Neural cell (in vitro differentiated cells): ENCODE measurements at regions not wholly inside any gene's neighbourhood (a gene's known extent, or its start where the extent isn't known, plus 50 kb on each side); places are given as distances from the start of the nearest gene placed in this dataset.

Source experiments
- H2AFZ ChIP-seq: fragments of 200-600, 300-800 bp; sonication (generic), shearing (Covaris generic); 2 replicates; pipeline ENCODE4 v1.6.0; 2014; ENCODE audit warnings: low read depth, mild to moderate bottlenecking, antibody characterized with exemption, low read length, moderate library complexity
- H3F3A ChIP-seq: fragments of 200-600 bp; shearing (Covaris generic); 2 replicates; pipeline ENCODE4 v1.6.1; 2016; ENCODE audit warnings: mild to moderate bottlenecking, moderate library complexity, mixed read lengths, antibody characterized with exemption, low read length; ENCODE audit not compliant: insufficient read depth, poor library complexity, severe bottlenecking
- H3K27ac ChIP-seq: fragments of 200-600, 300-800 bp; sonication (generic), shearing (Covaris generic); 2 replicates; pipeline ENCODE4 v1.5.1; 2014; ENCODE audit warnings: mild to moderate bottlenecking, low read length, moderate library complexity
- H3K27me3 ChIP-seq: fragments of 300-800, 200-600 bp; sonication (generic), shearing (Covaris generic); 2 replicates; pipeline ENCODE4 v1.6.0; 2014; ENCODE audit warnings: mild to moderate bottlenecking, low read depth, low read length, moderate library complexity; ENCODE audit not compliant: insufficient read depth
- H3K36me3 ChIP-seq: fragments of 300-800, 200-600 bp; sonication (generic), shearing (Covaris generic); 2 replicates; pipeline ENCODE4 v1.5.1; 2014; ENCODE audit warnings: mild to moderate bottlenecking, antibody characterized with exemption, low read length, moderate library complexity; ENCODE audit not compliant: insufficient read depth
- H3K4me2 ChIP-seq: fragments of 300-800, 200-600 bp; sonication (generic), shearing (Covaris generic); 2 replicates; pipeline ENCODE4 v1.6.0; 2014; ENCODE audit warnings: mild to moderate bottlenecking, low read length
- H3K4me3 ChIP-seq: fragments of 300-800, 200-600 bp; sonication (generic), shearing (Covaris generic); 2 replicates; pipeline ENCODE4 v1.5.1; 2014; ENCODE audit warnings: mild to moderate bottlenecking, low read length, moderate library complexity
- H3K79me2 ChIP-seq: fragments of 200-600 bp; shearing (Covaris generic); replicated peaks from 2 replicates; pipeline ENCODE4 v1.6.0; 2014; ENCODE audit warnings: mild to moderate bottlenecking, low read length, moderate library complexity; ENCODE audit not compliant: insufficient read depth
- H3K9ac ChIP-seq: fragments of 300-800, 200-600 bp; sonication (generic), shearing (Covaris generic); 2 replicates; pipeline ENCODE4 v1.6.1; 2016; ENCODE audit warnings: mild to moderate bottlenecking, low read length, mixed read lengths
- H3K9me2 ChIP-seq: fragments of 200-600 bp; shearing (Covaris generic); 2 replicates; pipeline ENCODE4 v1.6.1; 2016; ENCODE audit warnings: mild to moderate bottlenecking, low read length, mixed read lengths; ENCODE audit not compliant: insufficient read depth
- H3K9me3 ChIP-seq: fragments of 200-600, 300-800 bp; sonication (generic), shearing (Covaris generic); 2 replicates; pipeline ENCODE4 v1.6.1; 2016; ENCODE audit warnings: mild to moderate bottlenecking, mixed run types, low read length, moderate library complexity, mixed read lengths
- H4K20me1 ChIP-seq: fragments of 200-600 bp; shearing (Covaris generic); 2 replicates; pipeline ENCODE4 v1.6.1; 2016; ENCODE audit warnings: mild to moderate bottlenecking, mixed run types; ENCODE audit not compliant: insufficient read depth
- CTCF ChIP-seq: fragments of 450-650 bp; IDR thresholded peaks from 2 replicates; pipeline ENCODE4 v1.5.1; 2014; ENCODE audit warnings: antibody characterized with exemption, mild to moderate bottlenecking, moderate library complexity; ENCODE audit not compliant: poor library complexity, severe bottlenecking
- EP300 ChIP-seq: fragments of 450-650 bp; conservative IDR thresholded peaks from 2 replicates; pipeline ENCODE4 v1.6.1; 2014; ENCODE audit warnings: antibody characterized with exemption, mild to moderate bottlenecking, moderate library complexity; ENCODE audit not compliant: poor library complexity, severe bottlenecking
- EZH2 ChIP-seq: fragments of 200-600, 300-800 bp; shearing (Covaris generic), sonication (generic); IDR thresholded peaks from 2 replicates; pipeline ENCODE4 v1.6.1; 2014; ENCODE audit warnings: antibody characterized with exemption, low read length, borderline replicate concordance, mild to moderate bottlenecking; ENCODE audit not compliant: insufficient read depth, poor library complexity, severe bottlenecking
- MXI1 ChIP-seq: fragments of 450-650 bp; conservative IDR thresholded peaks from 2 replicates; pipeline ENCODE4 v1.6.1; 2014; ENCODE audit warnings: antibody characterized with exemption, mild to moderate bottlenecking; ENCODE audit not compliant: poor library complexity, severe bottlenecking
- POLR2AphosphoS5 ChIP-seq: IDR thresholded peaks from 2 replicates; pipeline ENCODE4 v1.6.1; 2012
- RAD21 ChIP-seq: fragments of 450-650 bp; conservative IDR thresholded peaks from 2 replicates; pipeline ENCODE4 v1.6.1; 2014; ENCODE audit warnings: antibody characterized with exemption, mild to moderate bottlenecking, moderate library complexity
- REST ChIP-seq: IDR thresholded peaks from 2 replicates; pipeline ENCODE4 v1.6.1; 2012; ENCODE audit warnings: borderline replicate concordance
- SMC3 ChIP-seq: fragments of 450-650 bp; conservative IDR thresholded peaks from 2 replicates; pipeline ENCODE4 v1.6.1; 2014; ENCODE audit warnings: antibody characterized with exemption, mild to moderate bottlenecking, moderate library complexity; ENCODE audit not compliant: poor library complexity
- TAF1 ChIP-seq: IDR thresholded peaks from 2 replicates; pipeline ENCODE4 v1.6.1; 2012; ENCODE audit warnings: low read depth

GRCh38 chr6:166689687-166690086 lies 62.6 kb upstream of the RPS6KA2 start:
- no peaks in the 10 kb centered on the region for H3K27me3 ChIP-seq
- TF ChIP-seq SMC3, result no peak
- no peak for TF ChIP-seq RAD21
- no peak for TF ChIP-seq MXI1
- no peak for TF ChIP-seq TAF1
- TF ChIP-seq CTCF, result no peak
- TF ChIP-seq POLR2AphosphoS5, result no peak
- no peak for TF ChIP-seq EP300
- TF ChIP-seq EZH2, result no peak
- TF ChIP-seq REST, result no peak
- no peaks in the 10 kb centered on the region for H4K20me1 ChIP-seq

DNA sequence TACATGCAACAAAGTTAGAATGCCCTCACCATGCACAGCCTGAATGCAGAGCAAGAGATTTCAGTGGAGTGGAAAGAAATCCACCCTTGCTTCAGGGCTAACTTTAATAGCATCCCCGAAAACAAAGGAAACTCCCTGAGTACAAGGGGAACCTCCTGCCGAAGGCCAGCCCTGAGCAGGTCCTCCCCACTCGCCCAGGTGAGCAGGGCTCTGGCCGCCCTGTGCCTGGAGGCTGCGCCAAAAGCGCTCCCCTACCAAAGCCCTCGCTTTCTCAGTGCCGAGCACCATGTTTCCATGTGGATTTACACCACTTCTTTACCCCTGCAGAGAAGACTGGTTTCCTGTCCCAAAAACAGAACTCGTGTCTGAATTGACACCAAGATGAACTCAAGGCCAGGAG lies 61.9 kb upstream of the RPS6KA2 start:
- Histone ChIP-seq H3K9me2 (no peaks in the 10 kb centered on the region), H3K4me3 (no peak overlapping the region), H3K27me3 (no peaks in the 10 kb centered on the region), H3K36me3 (no peaks in the 10 kb centered on the region), H3K27ac (no peak overlapping the region), H3K9me3 (no peaks in the 10 kb centered on the region), H3F3A (no peaks in the 10 kb centered on the region), H3K4me2 (no peak overlapping the region), H2AFZ (no peak overlapping the region), H3K79me2 (no peaks in the 10 kb centered on the region), H4K20me1 (no peaks in the 10 kb centered on the region), H3K9ac (no peak overlapping the region)
- no peak for TF ChIP-seq TAF1

More at GRCh38 chr6:166689687-166690086, 62.6 kb upstream of the RPS6KA2 start:
- H3K4me3 ChIP-seq, result no peak overlapping the region
- H3K9ac ChIP-seq, result no peak overlapping the region
- H3K36me3 ChIP-seq, result no peaks in the 10 kb centered on the region
- H2AFZ ChIP-seq, result no peak overlapping the region
- H3K27ac ChIP-seq, result no peak overlapping the region
- no peaks in the 10 kb centered on the region for H3K79me2 ChIP-seq
- H3K9me2 ChIP-seq, result no peaks in the 10 kb centered on the region
- no peak overlapping the region for H3K4me2 ChIP-seq
- H3F3A ChIP-seq, result no peaks in the 10 kb centered on the region
- no peaks in the 10 kb centered on the region for H3K9me3 ChIP-seq

GRCh38 chr6:166687879-166688205 lies 60.8 kb upstream of the RPS6KA2 start:
- Histone ChIP-seq H3K9me2 (no peaks in the 10 kb centered on the region), H2AFZ (no peak overlapping the region), H3K9me3 (no peaks in the 10 kb centered on the region), H3F3A (no peaks in the 10 kb centered on the region), H3K4me3 (no peak overlapping the region), H3K27me3 (no peaks in the 10 kb centered on the region), H3K27ac (no peak overlapping the region), H4K20me1 (no peaks in the 10 kb centered on the region), H3K4me2 (no peak overlapping the region), H3K79me2 (no peaks in the 10 kb centered on the region), H3K36me3 (no peaks in the 10 kb centered on the region), H3K9ac (no peak overlapping the region)
- TF ChIP-seq CTCF (no peak), SMC3 (no peak), EZH2 (no peak), TAF1 (no peak), MXI1 (no peak), REST (no peak), EP300 (no peak), RAD21 (no peak), POLR2AphosphoS5 (no peak)
